ENCODE measurements at regions not wholly inside any gene's neighbourhood (a gene's known extent, or its start where the extent isn't known, plus 50 kb on each side); places are given as distances from the start of the nearest gene placed in this dataset.
"Not testable (repeated sequence)": the region's sequence is repeated elsewhere in the genome, so short reads cannot be mapped to it uniquely, and the experiment has no call there.

- WGBS (ENCODE audit: insufficient coverage), result 67% methylated on average over 2 of the region's 4 CpGs
- DNase-seq (ENCODE audit: low read depth in 4 of 6, low spot score in 6 of 6), result no peak
- peaks cover 2% of the 10 kb centered on the region for H3K9me3 ChIP-seq (ENCODE audit: control insufficient read depth, insufficient read depth, low read length)
- no peaks in the 10 kb centered on the region for H3K36me3 ChIP-seq (ENCODE audit: control insufficient read depth, insufficient read depth, low read length)
- H3K27me3 ChIP-seq (ENCODE audit: control insufficient read depth, insufficient read depth, low read length), result no peaks in the 10 kb centered on the region
- H3K4me3 ChIP-seq (ENCODE audit: low read depth, low read length), result no peak overlapping the region
- peaks cover 4% of the 10 kb centered on the region for H3K4me1 ChIP-seq (ENCODE audit: control insufficient read depth, insufficient read depth, low read length)
- H3K27ac ChIP-seq (ENCODE audit: low read depth, low read length), result no peak overlapping the region
These were observed 460.0 kb upstream of the TBL1XR1 start for GRCh38 chr3:177657243-177657642.

GRCh38 chr3:177658354-177658753 is 461.1 kb upstream of the TBL1XR1 start:
- Histone ChIP-seq H3K27ac (ENCODE audit: low read depth, low read length) (no peak overlapping the region), H3K9me3 (ENCODE audit: control insufficient read depth, insufficient read depth, low read length) (peaks cover 2% of the 10 kb centered on the region), H3K4me1 (ENCODE audit: control insufficient read depth, insufficient read depth, low read length) (peaks cover 4% of the 10 kb centered on the region), H3K4me3 (ENCODE audit: low read depth, low read length) (no peak overlapping the region), H3K36me3 (ENCODE audit: control insufficient read depth, insufficient read depth, low read length) (no peaks in the 10 kb centered on the region), H3K27me3 (ENCODE audit: control insufficient read depth, insufficient read depth, low read length) (no peaks in the 10 kb centered on the region)
- no peak for DNase-seq (ENCODE audit: low read depth in 4 of 6, low spot score in 6 of 6)

- not testable (repeated sequence) for H3K9me3 ChIP-seq (ENCODE audit: control insufficient read depth, insufficient read depth, low read length); H3K4me1 ChIP-seq (ENCODE audit: control insufficient read depth, insufficient read depth, low read length); H3K4me3 ChIP-seq (ENCODE audit: low read depth, low read length); H3K27me3 ChIP-seq (ENCODE audit: control insufficient read depth, insufficient read depth, low read length); H3K27ac ChIP-seq (ENCODE audit: low read depth, low read length); H3K36me3 ChIP-seq (ENCODE audit: control insufficient read depth, insufficient read depth, low read length); DNase-seq (ENCODE audit: low read depth in 4 of 6, low spot score in 6 of 6)
- WGBS (ENCODE audit: insufficient coverage), result 94% methylated on average over 13 of the region's 17 CpGs
These were observed 467.3 kb upstream of the TBL1XR1 start for GRCh38 chr3:177664380-177665103.

- Histone ChIP-seq H3K9me3 (ENCODE audit: control insufficient read depth, insufficient read depth, low read length) (peaks cover 2% of the 10 kb centered on the region), H3K4me1 (ENCODE audit: control insufficient read depth, insufficient read depth, low read length) (no peaks in the 10 kb centered on the region), H3K4me3 (ENCODE audit: low read depth, low read length) (no peak overlapping the region), H3K36me3 (ENCODE audit: control insufficient read depth, insufficient read depth, low read length) (no peaks in the 10 kb centered on the region), H3K27ac (ENCODE audit: low read depth, low read length) (no peak overlapping the region), H3K27me3 (ENCODE audit: control insufficient read depth, insufficient read depth, low read length) (no peaks in the 10 kb centered on the region)
- DNase-seq (ENCODE audit: low read depth in 4 of 6, low spot score in 6 of 6), result no peak
- 99% methylated on average over 7 of the region's 9 CpGs for WGBS (ENCODE audit: insufficient coverage)
These were observed 468.0 kb upstream of the TBL1XR1 start for GRCh38 chr3:177665122-177665808.

GRCh38 chr3:177672252-177672911 is 475.1 kb upstream of the TBL1XR1 start:
- Histone ChIP-seq H3K27ac (ENCODE audit: low read depth, low read length) (no peak overlapping the region), H3K9me3 (ENCODE audit: control insufficient read depth, insufficient read depth, low read length) (no peaks in the 10 kb centered on the region), H3K36me3 (ENCODE audit: control insufficient read depth, insufficient read depth, low read length) (no peaks in the 10 kb centered on the region), H3K4me1 (ENCODE audit: control insufficient read depth, insufficient read depth, low read length) (peaks cover 3% of the 10 kb centered on the region), H3K27me3 (ENCODE audit: control insufficient read depth, insufficient read depth, low read length) (no peaks in the 10 kb centered on the region), H3K4me3 (ENCODE audit: low read depth, low read length) (no peak overlapping the region)
- 84% methylated on average over 4 of the region's 10 CpGs for WGBS (ENCODE audit: insufficient coverage)
- DNase-seq (ENCODE audit: low read depth in 4 of 6, low spot score in 6 of 6), result no peak

- Histone ChIP-seq H3K27me3 (ENCODE audit: control insufficient read depth, insufficient read depth, low read length) (no peaks in the 10 kb centered on the region), H3K4me1 (ENCODE audit: control insufficient read depth, insufficient read depth, low read length) (peaks cover 3% of the 10 kb centered on the region), H3K36me3 (ENCODE audit: control insufficient read depth, insufficient read depth, low read length) (no peaks in the 10 kb centered on the region), H3K4me3 (ENCODE audit: low read depth, low read length) (no peak overlapping the region), H3K9me3 (ENCODE audit: control insufficient read depth, insufficient read depth, low read length) (no peaks in the 10 kb centered on the region), H3K27ac (ENCODE audit: low read depth, low read length) (peak overlapping the region; percentile 47)
- DNase-seq (ENCODE audit: low read depth in 4 of 6, low spot score in 6 of 6), result peak in 2 of 6 donors; percentile 54 to 85
- WGBS (ENCODE audit: insufficient coverage), result 38% methylated on average over 2 of the region's 4 CpGs
These were observed 476.0 kb upstream of the TBL1XR1 start for GRCh38 chr3:177673112-177673914.

- H3K4me1 ChIP-seq (ENCODE audit: control insufficient read depth, insufficient read depth, low read length), result peaks cover 3% of the 10 kb centered on the region
- no peak overlapping the region for H3K27ac ChIP-seq (ENCODE audit: low read depth, low read length)
- H3K4me3 ChIP-seq (ENCODE audit: low read depth, low read length), result no peak overlapping the region
- no peaks in the 10 kb centered on the region for H3K27me3 ChIP-seq (ENCODE audit: control insufficient read depth, insufficient read depth, low read length)
- no peaks in the 10 kb centered on the region for H3K9me3 ChIP-seq (ENCODE audit: control insufficient read depth, insufficient read depth, low read length)
- DNase-seq (ENCODE audit: low read depth in 4 of 6, low spot score in 6 of 6), result no peak
- H3K36me3 ChIP-seq (ENCODE audit: control insufficient read depth, insufficient read depth, low read length), result no peaks in the 10 kb centered on the region
- 84% methylated on average over 3 of the region's 3 CpGs for WGBS (ENCODE audit: insufficient coverage)
These were observed 476.9 kb upstream of the TBL1XR1 start for GRCh38 chr3:177674186-177674585.

- Histone ChIP-seq H3K27ac (ENCODE audit: low read depth, low read length) (no peak overlapping the region), H3K9me3 (ENCODE audit: control insufficient read depth, insufficient read depth, low read length) (no peaks in the 10 kb centered on the region), H3K4me3 (ENCODE audit: low read depth, low read length) (no peak overlapping the region), H3K36me3 (ENCODE audit: control insufficient read depth, insufficient read depth, low read length) (no peaks in the 10 kb centered on the region), H3K4me1 (ENCODE audit: control insufficient read depth, insufficient read depth, low read length) (peaks cover 3% of the 10 kb centered on the region), H3K27me3 (ENCODE audit: control insufficient read depth, insufficient read depth, low read length) (no peaks in the 10 kb centered on the region)
- DNase-seq (ENCODE audit: low read depth in 4 of 6, low spot score in 6 of 6), result peak in 1 of 6 donors; percentile 76
- 46% methylated on average over 2 of the region's 3 CpGs for WGBS (ENCODE audit: insufficient coverage)
These were observed 478.9 kb upstream of the TBL1XR1 start for GRCh38 chr3:177676148-177676547.

- Histone ChIP-seq H3K27me3 (ENCODE audit: control insufficient read depth, insufficient read depth, low read length) (no peaks in the 10 kb centered on the region), H3K4me3 (ENCODE audit: low read depth, low read length) (no peak overlapping the region), H3K9me3 (ENCODE audit: control insufficient read depth, insufficient read depth, low read length) (no peaks in the 10 kb centered on the region), H3K4me1 (ENCODE audit: control insufficient read depth, insufficient read depth, low read length) (peaks cover 3% of the 10 kb centered on the region), H3K36me3 (ENCODE audit: control insufficient read depth, insufficient read depth, low read length) (no peaks in the 10 kb centered on the region), H3K27ac (ENCODE audit: low read depth, low read length) (peak overlapping the region; percentile 16)
- 20% methylated on average over 1 of the region's 6 CpGs for WGBS (ENCODE audit: insufficient coverage)
- peak; percentile 50 to 95 (median 73) for DNase-seq (ENCODE audit: low read depth in 4 of 6, low spot score in 6 of 6)
These were observed 479.8 kb upstream of the TBL1XR1 start for GRCh38 chr3:177676947-177677587.
